Caco-2 (cell line): ENCODE measurements at regions not wholly inside any gene's neighbourhood (a gene's known extent, or its start where the extent isn't known, plus 50 kb on each side); places are given as distances from the start of the nearest gene placed in this dataset.

ENCODE experiments used
- BruUV-seq: library from RNA; stranded (reverse); fragments of 400-500 nt; replicated peaks from 2 replicates; lab custom pipeline; 2021; lab: Mats Ljungman, UMichigan
- CTCF ChIA-PET: fragments of 300-600 bp; sonication (Branson Sonifier 250); formaldehyde crosslinking; loops from one replicate; lab custom pipeline; 2022; ENCODE audit warnings: antibody characterized with exemption; lab: Charles Lee
- POLR2A ChIA-PET: fragments of 300-600 bp; sonication (Branson Sonifier 250); formaldehyde crosslinking; loops from one replicate; lab custom pipeline; 2022; ENCODE audit warnings: antibody characterized with exemption; lab: Charles Lee
- DNase-seq, 2 experiments: peaks; one replicate each; pipeline versions ENCODE4 v3.0.0 to v3.0.0-alpha.2; 2020 to 2022
- H3K27me3 ChIP-seq: replicated peaks from 2 replicates; pipeline ENCODE4 v1.6.0; 2011; ENCODE audit warnings: low read length; ENCODE audit not compliant: control insufficient read depth, insufficient read depth
- H3K36me3 ChIP-seq: 2 replicates; pipeline ENCODE4 v1.5.1; 2011; ENCODE audit warnings: low read length; ENCODE audit not compliant: control insufficient read depth, insufficient read depth
- H3K4me1 ChIP-seq: fragments of 250-450 bp; sonication (Bioruptor Pico); 2 replicates; pipeline ENCODE4 v1.5.1; 2020; ENCODE audit warnings: mild to moderate bottlenecking
- H3K4me3 ChIP-seq: 2 replicates; pipeline ENCODE4 v1.5.1; 2011; ENCODE audit warnings: low read depth, mild to moderate bottlenecking, control low read depth, low read length
- H3K9me3 ChIP-seq: fragments of 250-450 bp; sonication (Bioruptor Pico); 2 replicates; pipeline ENCODE4 v1.5.1; 2020; ENCODE audit warnings: mild to moderate bottlenecking, moderate library complexity
- H3K27ac Mint-ChIP-seq: one replicate; pipeline ENCODE4 v1.8.0; 2022; ENCODE audit warnings: mixed read lengths; ENCODE audit not compliant: unreplicated experiment
- H3K27me3 Mint-ChIP-seq: one replicate; pipeline ENCODE4 v1.8.0; 2022; ENCODE audit warnings: mixed read lengths; ENCODE audit not compliant: insufficient read depth, unreplicated experiment
- H3K36me3 Mint-ChIP-seq: one replicate; pipeline ENCODE4 v1.8.0; 2022; ENCODE audit warnings: mild to moderate bottlenecking, mixed read lengths; ENCODE audit not compliant: insufficient read depth, unreplicated experiment
- H3K4me1 Mint-ChIP-seq: one replicate; pipeline ENCODE4 v1.8.0; 2022; ENCODE audit warnings: low read depth, mixed read lengths; ENCODE audit not compliant: unreplicated experiment
- H3K4me3 Mint-ChIP-seq: one replicate; pipeline ENCODE4 v1.8.0; 2022; ENCODE audit warnings: mild to moderate bottlenecking, moderate library complexity, mixed read lengths; ENCODE audit not compliant: unreplicated experiment
- H3K9me3 Mint-ChIP-seq: one replicate; pipeline ENCODE4 v1.8.0; 2022; ENCODE audit warnings: mixed read lengths; ENCODE audit not compliant: unreplicated experiment
- intact Hi-C: fragments of 100-400 bp; cut with micrococcal nuclease; formaldehyde crosslinking; loops from one replicate; pipeline ENCODE4 v1.10.0; 2022; ENCODE audit not compliant: unreplicated experiment
- TF ChIP-seq, protein P1 (sequence below), 2 experiments: fragments of 200-600 bp in 1 of 2; IDR thresholded peaks; 1 replicate in 1 of 2; 2 replicates in 1 of 2; pipeline versions ENCODE4 v1.5.1 to v1.8.0; 2011 to 2022; ENCODE audit warnings: antibody characterized with exemption in 1 of 2, control low read depth in 1 of 2, inconsistent platforms in 1 of 2, low read depth in 1 of 2, low read length in 1 of 2, mild to moderate bottlenecking in 1 of 2, moderate library complexity in 1 of 2; ENCODE audit not compliant: insufficient read depth in 1 of 2, severe bottlenecking in 1 of 2, unreplicated experiment in 1 of 2

DNA sequence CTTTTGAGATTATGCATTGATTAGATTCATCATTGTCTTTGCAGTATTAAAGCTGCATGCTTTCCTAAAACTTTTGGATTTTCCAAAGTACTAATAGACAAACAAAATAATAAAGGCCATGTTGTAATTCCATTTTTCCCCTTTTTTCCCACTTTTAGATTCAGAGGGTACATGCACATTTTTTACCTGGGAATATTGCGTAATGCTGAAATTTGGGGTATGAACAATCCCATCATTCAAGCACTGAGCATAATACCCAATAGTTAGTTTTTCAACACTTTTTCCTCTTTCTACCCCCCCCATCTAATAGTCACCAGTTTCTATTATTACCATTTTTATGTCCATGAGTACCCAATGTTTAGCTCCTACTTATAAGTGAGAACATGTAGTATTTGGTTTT lies 1863.6 kb downstream of the STIM2 start:
- DNase-seq: no peak
- H3K4me1 ChIP-seq: no peaks in the 10 kb centered on the region
- Mint-ChIP-seq H3K36me3 (no peaks in the 10 kb centered on the region), H3K9me3 (no peaks in the 10 kb centered on the region), H3K27me3 (no peaks in the 10 kb centered on the region), H3K4me1 (peaks cover 10% of the 10 kb centered on the region), H3K4me3 (no peak overlapping the region), H3K27ac (no peak overlapping the region)
- no peaks in the 10 kb centered on the region for H3K27me3 ChIP-seq
- POLR2A ChIA-PET: no interaction called here
- CTCF ChIA-PET: no interaction called here
- H3K36me3 ChIP-seq: no peaks in the 10 kb centered on the region
- intact Hi-C loops: no loop called here
- H3K9me3 ChIP-seq: no peaks in the 10 kb centered on the region
- no TSS peak for BruUV-seq
- H3K4me3 ChIP-seq: no peak overlapping the region
- TF ChIP-seq, protein P1, sequence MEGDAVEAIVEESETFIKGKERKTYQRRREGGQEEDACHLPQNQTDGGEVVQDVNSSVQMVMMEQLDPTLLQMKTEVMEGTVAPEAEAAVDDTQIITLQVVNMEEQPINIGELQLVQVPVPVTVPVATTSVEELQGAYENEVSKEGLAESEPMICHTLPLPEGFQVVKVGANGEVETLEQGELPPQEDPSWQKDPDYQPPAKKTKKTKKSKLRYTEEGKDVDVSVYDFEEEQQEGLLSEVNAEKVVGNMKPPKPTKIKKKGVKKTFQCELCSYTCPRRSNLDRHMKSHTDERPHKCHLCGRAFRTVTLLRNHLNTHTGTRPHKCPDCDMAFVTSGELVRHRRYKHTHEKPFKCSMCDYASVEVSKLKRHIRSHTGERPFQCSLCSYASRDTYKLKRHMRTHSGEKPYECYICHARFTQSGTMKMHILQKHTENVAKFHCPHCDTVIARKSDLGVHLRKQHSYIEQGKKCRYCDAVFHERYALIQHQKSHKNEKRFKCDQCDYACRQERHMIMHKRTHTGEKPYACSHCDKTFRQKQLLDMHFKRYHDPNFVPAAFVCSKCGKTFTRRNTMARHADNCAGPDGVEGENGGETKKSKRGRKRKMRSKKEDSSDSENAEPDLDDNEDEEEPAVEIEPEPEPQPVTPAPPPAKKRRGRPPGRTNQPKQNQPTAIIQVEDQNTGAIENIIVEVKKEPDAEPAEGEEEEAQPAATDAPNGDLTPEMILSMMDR (IDR thresholded peaks at IDR 0.05; ENCODE audit: insufficient read depth in 1 of 2, low read depth in 1 of 2, low read length in 1 of 2, severe bottlenecking in 1 of 2, unreplicated experiment in 1 of 2): no peak

DNA sequence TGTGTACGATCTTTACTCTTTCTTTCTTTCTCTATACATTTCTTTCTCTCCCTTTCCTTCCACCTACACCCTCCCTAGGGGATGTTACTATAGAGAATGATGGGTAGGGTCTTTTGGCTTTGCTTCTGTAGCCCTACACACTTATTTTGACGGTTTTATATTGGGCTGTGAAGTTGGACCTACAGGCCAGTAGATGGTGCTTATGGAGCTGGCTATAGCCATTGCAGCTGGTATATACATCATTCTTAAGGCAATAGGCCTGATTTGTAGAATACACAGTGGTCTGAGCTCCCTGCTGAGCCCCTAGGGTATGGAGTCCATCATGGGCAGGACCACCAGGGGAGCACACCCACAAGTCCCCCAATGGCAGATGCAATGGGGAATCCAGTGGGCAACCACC lies 1869.7 kb downstream of the STIM2 start:
- ChIA-PET POLR2A (no interaction called here), CTCF (no interaction called here)
- Mint-ChIP-seq H3K4me3 (no peak overlapping the region), H3K27ac (no peak overlapping the region), H3K4me1 (peaks cover 13% of the 10 kb centered on the region), H3K36me3 (no peaks in the 10 kb centered on the region), H3K9me3 (no peaks in the 10 kb centered on the region), H3K27me3 (no peaks in the 10 kb centered on the region)
- TF ChIP-seq, protein P1 (IDR thresholded peaks at IDR 0.05; ENCODE audit: insufficient read depth in 1 of 2, low read depth in 1 of 2, low read length in 1 of 2, severe bottlenecking in 1 of 2, unreplicated experiment in 1 of 2): no peak
- Histone ChIP-seq H3K36me3 (no peaks in the 10 kb centered on the region), H3K9me3 (no peaks in the 10 kb centered on the region), H3K27me3 (no peaks in the 10 kb centered on the region), H3K4me1 (no peaks in the 10 kb centered on the region), H3K4me3 (no peak overlapping the region)
- no TSS peak for BruUV-seq
- intact Hi-C loops: no loop called here
- DNase-seq: no peak

- no peaks in the 10 kb centered on the region for H3K4me1 ChIP-seq
- H3K27me3 Mint-ChIP-seq: peaks cover 3% of the 10 kb centered on the region
- DNase-seq: no peak
- H3K4me3 Mint-ChIP-seq: no peak overlapping the region
- H3K36me3 ChIP-seq: no peaks in the 10 kb centered on the region
- ChIA-PET CTCF (no interaction called here), POLR2A (no interaction called here)
- no TSS peak for BruUV-seq
- intact Hi-C loops: no loop called here
- H3K9me3 ChIP-seq: no peaks in the 10 kb centered on the region
- no peak overlapping the region for H3K27ac Mint-ChIP-seq
- no peaks in the 10 kb centered on the region for H3K4me1 Mint-ChIP-seq
- H3K4me3 ChIP-seq: no peak overlapping the region
- no peaks in the 10 kb centered on the region for H3K27me3 ChIP-seq
- no peaks in the 10 kb centered on the region for H3K9me3 Mint-ChIP-seq
- no peaks in the 10 kb centered on the region for H3K36me3 Mint-ChIP-seq
- TF ChIP-seq, protein P1 (IDR thresholded peaks at IDR 0.05; ENCODE audit: insufficient read depth in 1 of 2, low read depth in 1 of 2, low read length in 1 of 2, severe bottlenecking in 1 of 2, unreplicated experiment in 1 of 2): no peak
Observed at GRCh38 chr4:28744066-28744465, 1883.4 kb downstream of the STIM2 start.
